Testis (tissue), 2 donors: ENCODE measurements at regions not wholly inside any gene's neighbourhood (a gene's known extent, or its start where the extent isn't known, plus 50 kb on each side); places are given as distances from the start of the nearest gene placed in this dataset.
"Not testable (repeated sequence)": the region's sequence is repeated elsewhere in the genome, so short reads cannot be mapped to it uniquely, and the experiment has no call there.

Source experiments
- CTCF ChIP-seq, 3 experiments: fragments of 450-650 bp in 2 of 3; fragments of 200-600 bp in 1 of 3; sonication (generic) in 1 of 3; IDR thresholded peaks; one replicate each; pipeline ENCODE4 v1.5.1; 2016 to 2019; ENCODE audit warnings: antibody characterized with exemption in 3 of 3, mild to moderate bottlenecking in 2 of 3, moderate library complexity in 1 of 3
- POLR2A ChIP-seq: fragments of 450-650 bp; IDR thresholded peaks from one replicate; pipeline ENCODE4 v1.6.1; 2017; ENCODE audit warnings: antibody characterized with exemption, mild to moderate bottlenecking, moderate library complexity

- not testable (repeated sequence) for TF ChIP-seq CTCF (IDR thresholded peaks at IDR 0.05); POLR2A
Observed at GRCh38 chr5:105602406-105602805, 2039.8 kb upstream of the NUDT12 start.
